Nephron (organoid): ENCODE measurements at regions not wholly inside any gene's neighbourhood (a gene's known extent, or its start where the extent isn't known, plus 50 kb on each side); places are given as distances from the start of the nearest gene placed in this dataset.

ENCODE experiments used
- H3K27ac Mint-ChIP-seq, 3 experiments: 2 replicates each; pipeline ENCODE4 v1.8.0; 2020; ENCODE audit warnings: mixed read lengths in 3 of 3, mild to moderate bottlenecking in 2 of 3, moderate library complexity in 1 of 3
- H3K27me3 Mint-ChIP-seq: 2 replicates; pipeline ENCODE4 v1.8.0; 2021; ENCODE audit warnings: low read depth, mild to moderate bottlenecking, moderate library complexity, mixed read lengths
- H3K36me3 Mint-ChIP-seq: 2 replicates; pipeline ENCODE4 v1.8.0; 2020; ENCODE audit warnings: low read depth, mixed read lengths
- H3K4me1 Mint-ChIP-seq: 2 replicates; pipeline ENCODE4 v1.8.0; 2020; ENCODE audit warnings: mixed read lengths
- H3K4me3 Mint-ChIP-seq, 3 experiments: 2 replicates each; pipeline ENCODE4 v1.8.0; 2020; ENCODE audit warnings: mild to moderate bottlenecking in 3 of 3, mixed read lengths in 3 of 3, moderate library complexity in 2 of 3
- H3K9me3 Mint-ChIP-seq: 2 replicates; pipeline ENCODE4 v1.8.0; 2020; ENCODE audit warnings: mixed read lengths
- CTCF ChIP-seq, 3 experiments: fragments of 200-600 bp; sonication (generic); IDR thresholded peaks; one replicate each; pipeline ENCODE4 v1.5.0; 2021; ENCODE audit warnings: antibody characterized with exemption in 3 of 3; ENCODE audit not compliant: unreplicated experiment in 3 of 3

- TF ChIP-seq CTCF (IDR thresholded peaks at IDR 0.05; ENCODE audit: unreplicated experiment in 3 of 3), result no peak
- Mint-ChIP-seq H3K4me3 (no peak overlapping the region), H3K27ac (no peak overlapping the region), H3K4me1 (peaks cover 10% of the 10 kb centered on the region), H3K36me3 (peaks cover 3% of the 10 kb centered on the region), H3K9me3 (peaks cover 25% of the 10 kb centered on the region), H3K27me3 (peaks cover 11% of the 10 kb centered on the region)
Observed at GRCh38 chr10:30793093-30793492, 163.5 kb upstream of the LYZL2 start.

- H3K27ac Mint-ChIP-seq, result peak overlapping the region in 1 of 3 experiments; percentile 33
- H3K9me3 Mint-ChIP-seq, result peaks cover 25% of the 10 kb centered on the region
- no peak overlapping the region for H3K4me3 Mint-ChIP-seq
- peaks cover 14% of the 10 kb centered on the region for H3K27me3 Mint-ChIP-seq
- H3K4me1 Mint-ChIP-seq, result peaks cover 10% of the 10 kb centered on the region
- H3K36me3 Mint-ChIP-seq, result peaks cover 3% of the 10 kb centered on the region
- TF ChIP-seq CTCF (IDR thresholded peaks at IDR 0.05; ENCODE audit: unreplicated experiment in 3 of 3), result no peak
Observed at GRCh38 chr10:30792025-30792424, 162.5 kb upstream of the LYZL2 start.

GRCh38 chr10:30791197-30791611 lies 161.7 kb upstream of the LYZL2 start:
- Mint-ChIP-seq H3K27ac (peak overlapping the region in 1 of 3 experiments; percentile 11), H3K9me3 (peaks cover 25% of the 10 kb centered on the region), H3K4me1 (peaks cover 10% of the 10 kb centered on the region), H3K4me3 (no peak overlapping the region), H3K36me3 (peaks cover 3% of the 10 kb centered on the region), H3K27me3 (peaks cover 14% of the 10 kb centered on the region)
- TF ChIP-seq CTCF (IDR thresholded peaks at IDR 0.05; ENCODE audit: unreplicated experiment in 3 of 3), result no peak

- Mint-ChIP-seq H3K27ac (peak overlapping the region in 2 of 3 experiments; percentile 26 to 76), H3K36me3 (peaks cover 3% of the 10 kb centered on the region), H3K27me3 (peaks cover 14% of the 10 kb centered on the region), H3K4me3 (no peak overlapping the region), H3K9me3 (peaks cover 18% of the 10 kb centered on the region), H3K4me1 (peaks cover 16% of the 10 kb centered on the region)
- no peak for TF ChIP-seq CTCF (IDR thresholded peaks at IDR 0.05; ENCODE audit: unreplicated experiment in 3 of 3)
Observed at GRCh38 chr10:30789806-30790205, 160.3 kb upstream of the LYZL2 start.

- Mint-ChIP-seq H3K4me3 (no peak overlapping the region), H3K36me3 (no peaks in the 10 kb centered on the region), H3K9me3 (peaks cover 13% of the 10 kb centered on the region), H3K27ac (peak overlapping the region in 2 of 3 experiments; percentile 17 to 28), H3K27me3 (peaks cover 14% of the 10 kb centered on the region), H3K4me1 (peaks cover 31% of the 10 kb centered on the region)
- no peak for TF ChIP-seq CTCF (IDR thresholded peaks at IDR 0.05; ENCODE audit: unreplicated experiment in 3 of 3)
Observed at GRCh38 chr10:30788307-30788706, 158.8 kb upstream of the LYZL2 start.

GRCh38 chr10:30786906-30787305 lies 157.4 kb upstream of the LYZL2 start:
- no peak overlapping the region for H3K4me3 Mint-ChIP-seq
- H3K4me1 Mint-ChIP-seq, result peaks cover 40% of the 10 kb centered on the region
- no peak for TF ChIP-seq CTCF (IDR thresholded peaks at IDR 0.05; ENCODE audit: unreplicated experiment in 3 of 3)
- H3K27me3 Mint-ChIP-seq, result peaks cover 14% of the 10 kb centered on the region
- H3K36me3 Mint-ChIP-seq, result no peaks in the 10 kb centered on the region
- H3K9me3 Mint-ChIP-seq, result peaks cover 4% of the 10 kb centered on the region
- H3K27ac Mint-ChIP-seq, result no peak overlapping the region
